ENCODE measurements at regions not wholly inside any gene's neighbourhood (a gene's known extent, or its start where the extent isn't known, plus 50 kb on each side); places are given as distances from the start of the nearest gene placed in this dataset.

DNA sequence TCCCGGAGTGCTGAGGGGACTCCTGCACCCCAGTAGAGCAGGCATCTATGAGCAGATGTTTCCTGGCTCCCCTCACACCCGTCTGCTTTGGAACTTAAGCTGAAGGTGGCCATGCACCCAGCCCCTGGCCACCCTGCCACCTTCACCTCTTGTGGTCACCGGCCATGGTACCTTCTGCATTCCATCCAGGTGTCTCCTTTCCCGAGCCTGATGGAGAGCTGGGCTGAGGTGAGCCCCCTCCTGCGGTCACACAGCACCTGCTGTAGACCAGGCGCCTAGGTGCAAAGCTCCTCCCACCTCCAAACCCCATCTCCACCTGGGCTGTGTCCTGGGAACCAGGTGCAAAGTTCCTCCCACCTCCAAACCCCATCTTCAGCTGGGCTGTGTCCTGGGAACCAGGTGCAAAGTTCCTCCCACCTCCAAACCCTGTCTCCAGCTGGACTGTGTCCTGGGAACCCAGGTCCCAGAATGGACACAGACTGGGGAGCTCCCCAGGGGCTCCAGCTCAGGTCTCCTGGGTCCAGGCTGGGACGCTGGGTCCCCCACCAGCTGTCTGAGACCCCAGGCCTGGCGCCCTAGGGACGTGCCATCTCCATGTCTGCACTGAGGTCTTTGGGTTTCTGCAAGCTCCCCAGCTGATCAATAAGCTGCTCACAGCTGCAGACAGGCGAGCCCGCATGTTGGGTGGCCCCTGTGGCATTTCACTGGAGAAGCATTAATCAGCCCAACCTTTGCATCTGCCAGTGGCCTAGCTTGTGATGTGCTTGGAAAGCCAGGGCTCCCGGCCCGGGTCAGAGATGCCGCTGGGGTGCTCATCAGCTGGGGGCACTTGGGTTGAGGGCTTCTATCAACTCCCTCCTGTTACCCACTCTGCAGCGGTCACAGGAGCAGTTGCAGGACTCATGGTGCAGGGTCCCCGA, 61.2 kb upstream of the INPP5A start:
- intact Hi-C loops (cut with micrococcal nuclease): no loop called here
- Histone ChIP-seq H3K36me3 (ENCODE audit: control insufficient read depth, insufficient read depth, low read length) (no peaks in the 10 kb centered on the region), H3K4me2 (ENCODE audit: insufficient read depth, low read length) (no peak overlapping the region), H2AFZ (ENCODE audit: low read depth, low read length) (no peak overlapping the region), H4K20me1 (replicated peaks; ENCODE audit: control insufficient read depth, insufficient read depth, low read length) (no peaks in the 10 kb centered on the region), H3K9me1 (ENCODE audit: control insufficient read depth, insufficient read depth, low read length) (no peaks in the 10 kb centered on the region), H3K27me3 (ENCODE audit: control insufficient read depth in 2 of 2, insufficient read depth in 2 of 2, low read length in 2 of 2) (peaks cover 4 to 32% of the 10 kb centered on the region in 2 experiments; a peak in 4 of 5 replicates), H3K4me3 (no peak overlapping the region), H3K4me1 (replicated peaks in 1 of 2; ENCODE audit: control insufficient read depth in 2 of 2, insufficient read depth in 2 of 2, low read length in 2 of 2) (no peaks in the 10 kb centered on the region; a peak in 1 of 5 replicates), H3K79me2 (ENCODE audit: control insufficient read depth, insufficient read depth, low read length) (no peaks in the 10 kb centered on the region), H3K9ac (ENCODE audit: insufficient read depth in 1 of 2, low read depth in 2 of 2, low read length in 2 of 2) (no peak overlapping the region), H3K9me3 (replicated peaks; ENCODE audit: control insufficient read depth, insufficient read depth, low read depth, low read length) (no peaks in the 10 kb centered on the region), H3K27ac (ENCODE audit: extremely low read depth, low read depth, low read length) (no peak overlapping the region)
- POLR2A ChIA-PET: no interaction called here
- CTCF ChIA-PET (ENCODE audit: low intra/inter-chr PET ratio): no interaction called here
- no peak for FAIRE-seq
- WGBS (ENCODE audit: insufficient coverage, low coverage, missing lambda C conversion rate): 2% methylated on average over 12 of the region's 16 CpGs
- ATAC-seq: no peak
- DNase-seq (ENCODE audit: extremely low read depth in 1 of 4, low spot score in 3 of 4): no peak
- in situ Hi-C loops (cut with MboI): no loop called here
- no TSS peak for BruUV-seq (replicated peaks)
- no peak for TF ChIP-seq ZNF785 (CRISPR knock-in tag; IDR thresholded peaks at IDR 0.05)
- TF ChIP-seq, protein P1, sequence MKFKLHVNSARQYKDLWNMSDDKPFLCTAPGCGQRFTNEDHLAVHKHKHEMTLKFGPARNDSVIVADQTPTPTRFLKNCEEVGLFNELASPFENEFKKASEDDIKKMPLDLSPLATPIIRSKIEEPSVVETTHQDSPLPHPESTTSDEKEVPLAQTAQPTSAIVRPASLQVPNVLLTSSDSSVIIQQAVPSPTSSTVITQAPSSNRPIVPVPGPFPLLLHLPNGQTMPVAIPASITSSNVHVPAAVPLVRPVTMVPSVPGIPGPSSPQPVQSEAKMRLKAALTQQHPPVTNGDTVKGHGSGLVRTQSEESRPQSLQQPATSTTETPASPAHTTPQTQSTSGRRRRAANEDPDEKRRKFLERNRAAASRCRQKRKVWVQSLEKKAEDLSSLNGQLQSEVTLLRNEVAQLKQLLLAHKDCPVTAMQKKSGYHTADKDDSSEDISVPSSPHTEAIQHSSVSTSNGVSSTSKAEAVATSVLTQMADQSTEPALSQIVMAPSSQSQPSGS (CRISPR knock-in tag; IDR thresholded peaks at IDR 0.05): no peak
- TF ChIP-seq STAG1 (CRISPR knock-in tag; IDR thresholded peaks at IDR 0.05; ENCODE audit: borderline replicate concordance): no peak
- no peak for TF ChIP-seq NBN (IDR thresholded peaks at IDR 0.05; ENCODE audit: low read depth)
- TF ChIP-seq, protein P2, sequence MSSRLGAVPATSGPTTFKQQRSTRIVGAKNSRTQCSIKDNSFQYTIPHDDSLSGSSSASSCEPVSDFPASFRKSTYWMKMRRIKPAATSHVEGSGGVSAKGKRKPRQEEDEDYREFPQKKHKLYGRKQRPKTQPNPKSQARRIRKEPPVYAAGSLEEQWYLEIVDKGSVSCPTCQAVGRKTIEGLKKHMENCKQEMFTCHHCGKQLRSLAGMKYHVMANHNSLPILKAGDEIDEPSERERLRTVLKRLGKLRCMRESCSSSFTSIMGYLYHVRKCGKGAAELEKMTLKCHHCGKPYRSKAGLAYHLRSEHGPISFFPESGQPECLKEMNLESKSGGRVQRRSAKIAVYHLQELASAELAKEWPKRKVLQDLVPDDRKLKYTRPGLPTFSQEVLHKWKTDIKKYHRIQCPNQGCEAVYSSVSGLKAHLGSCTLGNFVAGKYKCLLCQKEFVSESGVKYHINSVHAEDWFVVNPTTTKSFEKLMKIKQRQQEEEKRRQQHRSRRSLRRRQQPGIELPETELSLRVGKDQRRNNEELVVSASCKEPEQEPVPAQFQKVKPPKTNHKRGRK (tag; IDR thresholded peaks at IDR 0.05): no peak
- no peak for TF ChIP-seq ZNF586 (CRISPR knock-in tag; conservative IDR thresholded peaks at IDR 0.05)
- TF ChIP-seq KHSRP (IDR thresholded peaks at IDR 0.05): no peak
- TF ChIP-seq, protein P3, sequence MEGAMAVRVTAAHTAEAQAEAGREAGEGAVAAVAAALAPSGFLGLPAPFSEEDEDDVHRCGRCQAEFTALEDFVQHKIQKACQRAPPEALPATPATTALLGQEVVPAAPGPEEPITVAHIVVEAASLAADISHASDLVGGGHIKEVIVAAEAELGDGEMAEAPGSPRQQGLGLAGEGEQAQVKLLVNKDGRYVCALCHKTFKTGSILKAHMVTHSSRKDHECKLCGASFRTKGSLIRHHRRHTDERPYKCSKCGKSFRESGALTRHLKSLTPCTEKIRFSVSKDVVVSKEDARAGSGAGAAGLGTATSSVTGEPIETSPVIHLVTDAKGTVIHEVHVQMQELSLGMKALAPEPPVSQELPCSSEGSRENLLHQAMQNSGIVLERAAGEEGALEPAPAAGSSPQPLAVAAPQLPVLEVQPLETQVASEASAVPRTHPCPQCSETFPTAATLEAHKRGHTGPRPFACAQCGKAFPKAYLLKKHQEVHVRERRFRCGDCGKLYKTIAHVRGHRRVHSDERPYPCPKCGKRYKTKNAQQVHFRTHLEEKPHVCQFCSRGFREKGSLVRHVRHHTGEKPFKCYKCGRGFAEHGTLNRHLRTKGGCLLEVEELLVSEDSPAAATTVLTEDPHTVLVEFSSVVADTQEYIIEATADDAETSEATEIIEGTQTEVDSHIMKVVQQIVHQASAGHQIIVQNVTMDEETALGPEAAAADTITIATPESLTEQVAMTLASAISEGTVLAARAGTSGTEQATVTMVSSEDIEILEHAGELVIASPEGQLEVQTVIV (CRISPR knock-in tag; IDR thresholded peaks at IDR 0.05; ENCODE audit: borderline replicate concordance): no peak
- TF ChIP-seq CBX2 (IDR thresholded peaks at IDR 0.05; ENCODE audit: insufficient read depth, low read length, poor library complexity, severe bottlenecking): no peak
- TF ChIP-seq, protein P4, sequence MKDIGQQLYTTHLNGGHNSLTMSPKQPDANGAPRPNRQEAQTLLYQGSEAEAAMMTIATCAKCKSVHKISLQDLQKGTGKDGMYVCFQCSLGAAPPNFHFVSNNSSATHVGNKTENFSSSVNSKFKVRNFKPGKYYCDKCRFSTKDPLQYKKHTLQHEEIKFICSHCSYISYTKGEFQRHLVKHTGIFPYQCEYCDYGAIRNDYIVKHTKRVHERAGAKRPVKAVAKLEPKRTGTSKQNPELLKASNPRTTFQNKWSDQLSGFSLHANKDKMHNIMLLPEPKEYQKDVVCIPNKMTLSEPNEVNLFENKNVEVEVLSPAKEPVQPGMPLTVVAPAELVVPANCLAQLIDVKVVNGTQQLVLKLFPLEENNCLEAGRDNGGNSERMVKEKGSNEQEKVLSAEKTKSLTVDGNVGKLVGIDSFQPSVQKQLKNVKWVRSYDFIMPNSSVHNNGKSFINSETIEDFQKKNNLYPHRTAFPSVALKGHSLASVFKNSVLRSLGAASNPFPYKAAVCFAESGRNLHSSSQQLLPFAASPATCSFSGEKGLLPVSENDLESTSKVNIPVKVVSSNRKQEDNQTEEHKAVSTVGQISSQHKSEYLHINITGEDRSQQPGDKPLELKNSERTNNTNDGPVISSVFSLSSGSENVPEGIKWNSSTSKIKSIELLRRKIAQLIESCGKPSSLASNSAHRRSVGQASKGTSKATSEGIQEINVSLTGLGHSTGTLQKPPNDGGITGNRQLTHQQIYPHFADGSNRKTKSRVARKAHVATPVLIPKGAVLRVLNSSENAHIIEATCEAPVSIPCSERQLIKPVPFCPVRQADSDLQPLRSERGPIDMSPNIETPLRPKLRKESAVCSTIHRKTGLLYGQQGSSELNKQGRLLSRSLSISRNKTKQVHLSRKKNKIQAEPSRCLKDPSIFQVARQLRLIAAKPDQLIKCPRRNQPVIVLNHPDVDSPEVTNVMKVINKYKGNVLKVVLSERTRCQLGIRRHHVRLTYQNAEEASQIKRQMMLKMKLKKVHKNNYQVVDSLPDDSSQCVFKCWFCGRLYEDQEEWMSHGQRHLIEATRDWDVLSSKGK (CRISPR knock-in tag; IDR thresholded peaks at IDR 0.05): no peak
